Panc1 (cell line): ENCODE measurements at regions not wholly inside any gene's neighbourhood (a gene's known extent, or its start where the extent isn't known, plus 50 kb on each side); places are given as distances from the start of the nearest gene placed in this dataset.

Source experiments
- CTCF ChIP-seq: fragments of 450-650 bp; IDR thresholded peaks from 2 replicates; pipeline ENCODE4 v1.5.1; 2017; ENCODE audit warnings: mild to moderate bottlenecking
- POLR2AphosphoS5 ChIP-seq: IDR thresholded peaks from 2 replicates; pipeline ENCODE4 v1.6.1; 2012; ENCODE audit warnings: mild to moderate bottlenecking, low read depth, low read length, moderate library complexity

- TF ChIP-seq CTCF (no peak), POLR2AphosphoS5 (no peak)
Observed at GRCh38 chr10:78750418-78750817, 318.3 kb upstream of the ZMIZ1 start.
